Nephron progenitor cell (in vitro differentiated cells): ENCODE measurements at regions not wholly inside any gene's neighbourhood (a gene's known extent, or its start where the extent isn't known, plus 50 kb on each side); places are given as distances from the start of the nearest gene placed in this dataset.
A peak's percentile ranks its signal among the peaks of the same experiment; 100 is the strongest.

Source experiments
- DNase-seq: peaks from one replicate; pipeline ENCODE4 v3.0.0; 2021
- H3K27ac Mint-ChIP-seq: 2 replicates; pipeline ENCODE4 v1.8.0; 2021; ENCODE audit warnings: mild to moderate bottlenecking, moderate library complexity, mixed read lengths
- H3K27me3 Mint-ChIP-seq: 2 replicates; pipeline ENCODE4 v1.8.0; 2021; ENCODE audit warnings: mild to moderate bottlenecking, low read depth, mixed read lengths; ENCODE audit not compliant: poor library complexity
- H3K36me3 Mint-ChIP-seq: 2 replicates; pipeline ENCODE4 v1.8.0; 2021; ENCODE audit warnings: low read depth, mixed read lengths
- H3K4me1 Mint-ChIP-seq: 2 replicates; pipeline ENCODE4 v1.8.0; 2021; ENCODE audit warnings: mixed read lengths
- H3K4me3 Mint-ChIP-seq: 2 replicates; pipeline ENCODE4 v1.8.0; 2021; ENCODE audit warnings: mild to moderate bottlenecking, moderate library complexity, mixed read lengths
- H3K9me3 Mint-ChIP-seq: 2 replicates; pipeline ENCODE4 v1.8.0; 2021; ENCODE audit warnings: mild to moderate bottlenecking, moderate library complexity, mixed read lengths
- CTCF ChIP-seq: fragments of 200-600 bp; sonication (generic); IDR thresholded peaks from 2 replicates; pipeline ENCODE4 v1.5.0; 2021; ENCODE audit warnings: antibody characterized with exemption

- no peak for DNase-seq
- no peak for TF ChIP-seq CTCF
- Mint-ChIP-seq H3K4me1 (peaks cover 17% of the 10 kb centered on the region), H3K27me3 (peaks cover 6% of the 10 kb centered on the region), H3K9me3 (peaks cover 8% of the 10 kb centered on the region), H3K4me3 (no peak overlapping the region), H3K36me3 (peaks cover 5% of the 10 kb centered on the region), H3K27ac (no peak overlapping the region)
Observed at GRCh38 chr15:67991706-67992105, 62.4 kb upstream of the PIAS1 start.

DNA sequence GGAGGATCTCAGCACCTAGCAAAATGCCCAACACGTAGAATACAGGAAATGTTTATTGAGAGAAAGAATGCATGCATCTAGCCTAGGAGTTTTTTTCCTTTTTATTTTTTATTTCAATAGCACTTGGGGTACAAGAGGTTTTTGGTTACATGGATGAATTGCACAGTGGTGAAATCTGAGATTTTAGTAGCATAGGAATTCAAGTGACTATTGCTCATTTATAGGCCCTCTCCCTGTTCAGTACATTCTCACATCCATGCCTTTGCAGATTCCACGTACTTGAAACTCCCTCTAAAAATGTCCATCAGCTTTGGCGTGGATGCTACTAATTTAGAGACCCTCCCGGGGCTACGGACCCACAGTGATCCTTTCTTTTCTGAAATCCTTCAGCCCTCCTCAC lies 61.7 kb upstream of the PIAS1 start:
- no peak for DNase-seq
- peaks cover 8% of the 10 kb centered on the region for H3K9me3 Mint-ChIP-seq
- peaks cover 19% of the 10 kb centered on the region for H3K4me1 Mint-ChIP-seq
- no peak overlapping the region for H3K4me3 Mint-ChIP-seq
- TF ChIP-seq CTCF, result no peak
- H3K27ac Mint-ChIP-seq, result peak overlapping the region; percentile 83
- peaks cover 5% of the 10 kb centered on the region for H3K36me3 Mint-ChIP-seq
- peaks cover 6% of the 10 kb centered on the region for H3K27me3 Mint-ChIP-seq

- peaks cover 18% of the 10 kb centered on the region for H3K4me1 Mint-ChIP-seq
- H3K27ac Mint-ChIP-seq, result peak overlapping the region; percentile 83
- peaks cover 8% of the 10 kb centered on the region for H3K9me3 Mint-ChIP-seq
- peaks cover 6% of the 10 kb centered on the region for H3K27me3 Mint-ChIP-seq
- peaks cover 5% of the 10 kb centered on the region for H3K36me3 Mint-ChIP-seq
- TF ChIP-seq CTCF, result no peak
- no peak overlapping the region for H3K4me3 Mint-ChIP-seq
- no peak for DNase-seq
Observed at GRCh38 chr15:67992834-67993233, 61.3 kb upstream of the PIAS1 start.

GRCh38 chr15:67997996-67998395 lies 56.1 kb upstream of the PIAS1 start:
- no peak for TF ChIP-seq CTCF
- H3K27me3 Mint-ChIP-seq, result no peaks in the 10 kb centered on the region
- DNase-seq, result no peak

GRCh38 chr15:67998599-67999133 lies 55.4 kb upstream of the PIAS1 start:
- Mint-ChIP-seq H3K4me1 (peaks cover 13% of the 10 kb centered on the region), H3K36me3 (no peaks in the 10 kb centered on the region), H3K27ac (no peak overlapping the region), H3K9me3 (peaks cover 2% of the 10 kb centered on the region), H3K4me3 (no peak overlapping the region), H3K27me3 (no peaks in the 10 kb centered on the region)
- no peak for DNase-seq
- no peak for TF ChIP-seq CTCF

More at GRCh38 chr15:67997996-67998395, 56.1 kb upstream of the PIAS1 start:
- Mint-ChIP-seq H3K4me1 (peaks cover 14% of the 10 kb centered on the region), H3K36me3 (no peaks in the 10 kb centered on the region), H3K27ac (no peak overlapping the region), H3K9me3 (peaks cover 4% of the 10 kb centered on the region), H3K4me3 (no peak overlapping the region)

DNA sequence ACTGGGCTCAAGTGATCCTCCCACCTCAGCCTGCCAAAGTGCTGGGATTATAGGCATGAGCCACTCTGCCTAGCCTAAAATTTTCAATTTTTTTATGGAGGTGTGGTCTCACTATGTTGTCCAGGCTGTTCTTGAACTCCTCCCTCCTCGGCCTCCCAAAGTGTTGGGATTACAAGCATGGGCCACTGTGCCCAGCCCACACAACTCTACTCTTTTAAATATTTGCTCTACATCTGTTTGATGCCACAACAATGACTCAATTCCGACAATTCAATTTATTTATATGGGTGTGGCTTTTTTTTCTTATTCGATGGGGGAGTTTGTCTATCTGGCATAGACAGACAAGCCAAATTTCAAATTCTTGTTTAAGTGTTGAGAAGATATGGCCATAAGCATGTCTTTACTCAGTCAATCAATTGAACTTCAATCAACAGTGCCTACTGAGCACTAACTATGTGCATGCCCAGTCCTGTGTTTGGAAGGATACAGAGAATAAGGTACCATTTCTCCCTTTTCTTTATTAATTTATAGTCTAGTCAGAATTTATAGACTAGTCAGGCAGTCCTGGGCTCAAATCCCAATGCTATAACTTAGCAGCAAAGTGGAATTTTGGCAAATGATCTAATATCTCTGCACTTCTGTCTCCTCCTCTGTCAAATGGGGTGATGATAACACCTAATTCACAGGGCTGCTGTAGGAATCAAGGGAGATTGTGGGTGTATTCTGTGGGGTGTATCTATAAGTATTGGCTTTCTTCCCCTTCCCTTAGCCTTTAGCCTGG lies 54.6 kb upstream of the PIAS1 start:
- TF ChIP-seq CTCF, result no peak
- no peak for DNase-seq
- no peak overlapping the region for H3K27ac Mint-ChIP-seq
- peaks cover 5% of the 10 kb centered on the region for H3K9me3 Mint-ChIP-seq
- no peaks in the 10 kb centered on the region for H3K27me3 Mint-ChIP-seq
- H3K4me3 Mint-ChIP-seq, result no peak overlapping the region
- H3K36me3 Mint-ChIP-seq, result peaks cover 5% of the 10 kb centered on the region
- peaks cover 13% of the 10 kb centered on the region for H3K4me1 Mint-ChIP-seq
